Osteocyte (in vitro differentiated cells): ENCODE measurements at regions not wholly inside any gene's neighbourhood (a gene's known extent, or its start where the extent isn't known, plus 50 kb on each side); places are given as distances from the start of the nearest gene placed in this dataset.

Experiments
- DNase-seq: peaks from one replicate; pipeline ENCODE4 v3.0.0; 2021; ENCODE audit warnings: mixed read lengths; ENCODE audit not compliant: unreplicated experiment; ENCODE audit errors: extremely low spot score
- H3K27ac Mint-ChIP-seq: one replicate; pipeline ENCODE4 v1.8.0; 2021; ENCODE audit warnings: mild to moderate bottlenecking, mixed read lengths; ENCODE audit not compliant: unreplicated experiment
- H3K27me3 Mint-ChIP-seq: one replicate; pipeline ENCODE4 v1.8.0; 2021; ENCODE audit warnings: mixed read lengths; ENCODE audit not compliant: unreplicated experiment
- H3K36me3 Mint-ChIP-seq: one replicate; pipeline ENCODE4 v1.8.0; 2021; ENCODE audit warnings: mixed read lengths; ENCODE audit not compliant: unreplicated experiment
- H3K4me1 Mint-ChIP-seq: one replicate; pipeline ENCODE4 v1.8.0; 2021; ENCODE audit warnings: mixed read lengths; ENCODE audit not compliant: unreplicated experiment
- H3K4me3 Mint-ChIP-seq: one replicate; pipeline ENCODE4 v1.8.0; 2021; ENCODE audit warnings: mild to moderate bottlenecking, moderate library complexity, mixed read lengths; ENCODE audit not compliant: unreplicated experiment
- H3K9me3 Mint-ChIP-seq: one replicate; pipeline ENCODE4 v1.8.0; 2021; ENCODE audit warnings: mixed read lengths; ENCODE audit not compliant: unreplicated experiment
- CTCF ChIP-seq: fragments of 200-600 bp; sonication (generic); IDR thresholded peaks from 2 replicates; pipeline ENCODE4 v1.5.0; 2021; ENCODE audit warnings: antibody characterized with exemption, mild to moderate bottlenecking, moderate library complexity

- peak overlapping the region; percentile 67 for H3K27ac Mint-ChIP-seq
- H3K4me1 Mint-ChIP-seq = peaks cover 23% of the 10 kb centered on the region
- H3K9me3 Mint-ChIP-seq = peaks cover 3% of the 10 kb centered on the region
- no peaks in the 10 kb centered on the region for H3K36me3 Mint-ChIP-seq
- H3K27me3 Mint-ChIP-seq = no peaks in the 10 kb centered on the region
- no peak for TF ChIP-seq CTCF
- H3K4me3 Mint-ChIP-seq = no peak overlapping the region
- DNase-seq = no peak
Measured at GRCh38 chr21:27171707-27172106, 204.8 kb upstream of the ADAMTS5 start.

- Mint-ChIP-seq H3K36me3 (no peaks in the 10 kb centered on the region), H3K27ac (no peak overlapping the region), H3K27me3 (no peaks in the 10 kb centered on the region), H3K9me3 (peaks cover 3% of the 10 kb centered on the region), H3K4me3 (no peak overlapping the region), H3K4me1 (peaks cover 19% of the 10 kb centered on the region)
- DNase-seq = no peak
- no peak for TF ChIP-seq CTCF
Measured at GRCh38 chr21:27168084-27168483, 201.2 kb upstream of the ADAMTS5 start.

- DNase-seq = no peak
- Mint-ChIP-seq H3K27me3 (no peaks in the 10 kb centered on the region), H3K4me1 (peaks cover 9% of the 10 kb centered on the region), H3K4me3 (no peak overlapping the region), H3K36me3 (no peaks in the 10 kb centered on the region), H3K27ac (no peak overlapping the region), H3K9me3 (no peaks in the 10 kb centered on the region)
- no peak for TF ChIP-seq CTCF
Measured at GRCh38 chr21:27164208-27165177, 197.6 kb upstream of the ADAMTS5 start.

- no peaks in the 10 kb centered on the region for H3K36me3 Mint-ChIP-seq
- peak overlapping the region; percentile 80 for H3K27ac Mint-ChIP-seq
- no peak overlapping the region for H3K4me3 Mint-ChIP-seq
- H3K4me1 Mint-ChIP-seq = peaks cover 20% of the 10 kb centered on the region
- H3K9me3 Mint-ChIP-seq = no peaks in the 10 kb centered on the region
- H3K27me3 Mint-ChIP-seq = no peaks in the 10 kb centered on the region
- no peak for TF ChIP-seq CTCF
- no peak for DNase-seq
Measured at GRCh38 chr21:27158967-27159366, 192.1 kb upstream of the ADAMTS5 start.

GRCh38 chr21:27157097-27157496, 190.2 kb upstream of the ADAMTS5 start:
- DNase-seq = no peak
- H3K36me3 Mint-ChIP-seq = no peaks in the 10 kb centered on the region
- TF ChIP-seq CTCF = no peak
- no peaks in the 10 kb centered on the region for H3K9me3 Mint-ChIP-seq
- H3K27ac Mint-ChIP-seq = no peak overlapping the region
- H3K4me3 Mint-ChIP-seq = no peak overlapping the region
- peaks cover 20% of the 10 kb centered on the region for H3K4me1 Mint-ChIP-seq
- H3K27me3 Mint-ChIP-seq = no peaks in the 10 kb centered on the region
